ENCODE measurements at regions not wholly inside any gene's neighbourhood (a gene's known extent, or its start where the extent isn't known, plus 50 kb on each side); places are given as distances from the start of the nearest gene placed in this dataset.

- H3K4me3 ChIP-seq (ENCODE audit: low read depth, low read length), result no peak overlapping the region
- DNase-seq (ENCODE audit: low read depth) (no peak), FAIRE-seq (no peak)
- TF ChIP-seq CTCF (IDR thresholded peaks at IDR 0.05; ENCODE audit: insufficient read depth, low read length, severe bottlenecking), result no peak
- H3K36me3 ChIP-seq (ENCODE audit: control insufficient read depth, insufficient read depth, low read length), result no peaks in the 10 kb centered on the region
- H3K27me3 ChIP-seq (ENCODE audit: control insufficient read depth, insufficient read depth, low read length), result no peaks in the 10 kb centered on the region
Measured at GRCh38 chr2:237259201-237259600, 154.8 kb downstream of the COL6A3 start.

- Histone ChIP-seq H3K4me3 (ENCODE audit: low read depth, low read length) (no peak overlapping the region), H3K27me3 (ENCODE audit: control insufficient read depth, insufficient read depth, low read length) (no peaks in the 10 kb centered on the region), H3K36me3 (ENCODE audit: control insufficient read depth, insufficient read depth, low read length) (no peaks in the 10 kb centered on the region)
- FAIRE-seq (no peak), DNase-seq (ENCODE audit: low read depth) (no peak)
- TF ChIP-seq CTCF (IDR thresholded peaks at IDR 0.05; ENCODE audit: insufficient read depth, low read length, severe bottlenecking), result no peak
Measured at GRCh38 chr2:237260039-237260620, 153.8 kb downstream of the COL6A3 start.

GRCh38 chr2:237260686-237261085 is 153.3 kb downstream of the COL6A3 start:
- Histone ChIP-seq H3K36me3 (ENCODE audit: control insufficient read depth, insufficient read depth, low read length) (no peaks in the 10 kb centered on the region), H3K4me3 (ENCODE audit: low read depth, low read length) (no peak overlapping the region), H3K27me3 (ENCODE audit: control insufficient read depth, insufficient read depth, low read length) (no peaks in the 10 kb centered on the region)
- TF ChIP-seq CTCF (IDR thresholded peaks at IDR 0.05; ENCODE audit: insufficient read depth, low read length, severe bottlenecking), result no peak
- DNase-seq (ENCODE audit: low read depth) (no peak), FAIRE-seq (no peak)

GRCh38 chr2:237261327-237261726 is 152.6 kb downstream of the COL6A3 start:
- DNase-seq (ENCODE audit: low read depth) (no peak), FAIRE-seq (no peak)
- Histone ChIP-seq H3K4me3 (ENCODE audit: low read depth, low read length) (no peak overlapping the region), H3K27me3 (ENCODE audit: control insufficient read depth, insufficient read depth, low read length) (no peaks in the 10 kb centered on the region), H3K36me3 (ENCODE audit: control insufficient read depth, insufficient read depth, low read length) (no peaks in the 10 kb centered on the region)
- no peak for TF ChIP-seq CTCF (IDR thresholded peaks at IDR 0.05; ENCODE audit: insufficient read depth, low read length, severe bottlenecking)

- H3K27me3 ChIP-seq (ENCODE audit: control insufficient read depth, insufficient read depth, low read length), result no peaks in the 10 kb centered on the region
- no peak for TF ChIP-seq CTCF (IDR thresholded peaks at IDR 0.05; ENCODE audit: insufficient read depth, low read length, severe bottlenecking)
- peak; percentile 91 for DNase-seq (ENCODE audit: low read depth)
- H3K36me3 ChIP-seq (ENCODE audit: control insufficient read depth, insufficient read depth, low read length), result no peaks in the 10 kb centered on the region
- no peak overlapping the region for H3K4me3 ChIP-seq (ENCODE audit: low read depth, low read length)
- FAIRE-seq, result peak; percentile 97
Measured at GRCh38 chr2:237262838-237263771, 150.9 kb downstream of the COL6A3 start.
